GM12878 (cell line): ENCODE measurements at regions not wholly inside any gene's neighbourhood (a gene's known extent, or its start where the extent isn't known, plus 50 kb on each side); places are given as distances from the start of the nearest gene placed in this dataset.

Experiments
- ATAC-seq: fragments of 200-7000 bp; cut with Tn5 transposase; 3 replicates; pipeline ENCODE4 v1.9.1; 2020; ENCODE audit warnings: mild to moderate bottlenecking, moderate library complexity
- BruUV-seq: library from RNA; stranded (reverse); fragments of 400-500 nt; replicated peaks from 2 replicates; lab custom pipeline; 2021; lab: Mats Ljungman, UMichigan
- CTCF ChIA-PET: fragments of 300-600 bp; sonication (Branson Sonifier 250); formaldehyde crosslinking; extraction: SDS; loops from one replicate; lab custom pipeline; 2021; ENCODE audit warnings: inconsistent platforms; lab: Yijun Ruan, JAX
- POLR2A ChIA-PET: fragments of 350-600 bp; formaldehyde crosslinking; extraction: SDS; loops from one replicate; lab custom pipeline; 2021; ENCODE audit warnings: inconsistent platforms; lab: Charles Lee
- RAD21 ChIA-PET: fragments of 300-600 bp; sonication (Branson Sonifier 250); formaldehyde crosslinking; loops from one replicate; lab custom pipeline; 2023; ENCODE audit warnings: antibody characterized with exemption; ENCODE audit not compliant: unreplicated experiment; lab: Charles Lee
- SMC1A ChIA-PET: fragments of 300-600 bp; sonication (Branson Sonifier 250); formaldehyde crosslinking; loops from one replicate; lab custom pipeline; 2023; ENCODE audit not compliant: unreplicated experiment, uncharacterized antibody; lab: Charles Lee
- DNase-seq: peaks from one replicate; pipeline ENCODE4 v3.0.0-alpha.2; 2011; ENCODE audit warnings: low read depth, low spot score
- FAIRE-seq: peaks from 3 replicates; lab custom pipeline; 2011; peaks lifted over from hg19 to GRCh38; lab: Jason Lieb, UNC
- H2AFZ ChIP-seq: 2 replicates; pipeline ENCODE4 v1.6.0; 2011; ENCODE audit warnings: low read depth, low read length, control low read depth; ENCODE audit not compliant: control insufficient read depth
- H3K27ac ChIP-seq: 2 replicates; pipeline ENCODE4 v1.5.1; 2011; ENCODE audit warnings: control low read depth; ENCODE audit not compliant: control insufficient read depth, insufficient read depth
- H3K27me3 ChIP-seq, 2 experiments: replicated peaks in 1 of 2; 2 replicates each; pipeline versions ENCODE4 v1.6.0 to v1.6.1; 2011; ENCODE audit warnings: low read length in 1 of 2; ENCODE audit not compliant: control insufficient read depth in 2 of 2, insufficient read depth in 2 of 2
- H3K36me3 ChIP-seq, 2 experiments: 2 replicates each; pipeline ENCODE4 v1.5.1; 2011; ENCODE audit warnings: low read length in 1 of 2; ENCODE audit not compliant: control insufficient read depth in 2 of 2, insufficient read depth in 2 of 2
- H3K4me1 ChIP-seq: 2 replicates; pipeline ENCODE4 v1.6.1; 2011; ENCODE audit warnings: mild to moderate bottlenecking, low read length, moderate library complexity, mixed read lengths; ENCODE audit not compliant: control insufficient read depth, insufficient read depth
- H3K4me2 ChIP-seq: 2 replicates; pipeline ENCODE4 v1.6.0; 2011; ENCODE audit warnings: control low read depth; ENCODE audit not compliant: control insufficient read depth, insufficient read depth
- H3K4me3 ChIP-seq: fragments of 200-600 bp; sonication (generic); 2 replicates; pipeline ENCODE4 v1.5.1; 2016
- H3K79me2 ChIP-seq: 2 replicates; pipeline ENCODE4 v1.6.0; 2011; ENCODE audit warnings: low read length; ENCODE audit not compliant: control insufficient read depth, insufficient read depth
- H3K9ac ChIP-seq: 2 replicates; pipeline ENCODE4 v1.8.0; 2011; ENCODE audit warnings: low read length, control low read depth, mixed read lengths; ENCODE audit not compliant: control insufficient read depth, insufficient read depth
- H3K9me3 ChIP-seq: replicated peaks from 3 replicates; pipeline ENCODE4 v1.5.1; 2011; ENCODE audit warnings: mild to moderate bottlenecking, low read length; ENCODE audit not compliant: control insufficient read depth, insufficient read depth
- H4K20me1 ChIP-seq: 2 replicates; pipeline ENCODE4 v1.6.0; 2011; ENCODE audit not compliant: control insufficient read depth, insufficient read depth
- BCL11A ChIP-seq: IDR thresholded peaks from 2 replicates; pipeline ENCODE4 v1.6.1; 2011; ENCODE audit warnings: low read depth, low read length
- BHLHE40 ChIP-seq, 2 experiments: fragments of 450-650 bp in 1 of 2; IDR thresholded peaks; 2 replicates each; pipeline ENCODE4 v1.6.1; 2011 to 2017; ENCODE audit warnings: low read depth in 2 of 2, borderline replicate concordance in 1 of 2, improper control_type of control experiment in 1 of 2, low read length in 1 of 2, mild to moderate bottlenecking in 1 of 2
- CBX5 ChIP-seq: sonication (generic); IDR thresholded peaks from 2 replicates; pipeline ENCODE4 v1.6.1; 2016; ENCODE audit warnings: low read depth, moderate library complexity, mild to moderate bottlenecking, inconsistent platforms
- CEBPB ChIP-seq, 2 experiments: fragments of 150-350 bp in 1 of 2; IDR thresholded peaks; 2 replicates each; pipeline ENCODE4 v1.6.1; 2012 to 2014; ENCODE audit warnings: low read depth in 2 of 2, low read length in 2 of 2, borderline replicate concordance in 1 of 2, inconsistent platforms in 1 of 2
- DPF2 ChIP-seq: fragments of 450-650 bp; IDR thresholded peaks from 2 replicates; pipeline ENCODE4 v1.6.1; 2017; ENCODE audit warnings: mild to moderate bottlenecking
- HCFC1 ChIP-seq: fragments of 150-350 bp; IDR thresholded peaks from 2 replicates; pipeline ENCODE4 v1.6.1; 2014; ENCODE audit warnings: low read length
- JUNB ChIP-seq: IDR thresholded peaks from 2 replicates; pipeline ENCODE4 v1.6.1; 2016; ENCODE audit warnings: antibody characterized with exemption, mild to moderate bottlenecking
- MTA3 ChIP-seq: IDR thresholded peaks from 2 replicates; pipeline ENCODE4 v1.6.1; 2012; ENCODE audit warnings: low read length, inconsistent platforms, borderline replicate concordance
- NFYB ChIP-seq: IDR thresholded peaks from 2 replicates; pipeline ENCODE4 v1.6.1; 2011; ENCODE audit warnings: low read depth, mild to moderate bottlenecking, low read length, improper control_type of control experiment, moderate library complexity; ENCODE audit not compliant: insufficient read depth
- RAD21 ChIP-seq: IDR thresholded peaks from 2 replicates; pipeline ENCODE4 v1.6.1; 2011; ENCODE audit warnings: mild to moderate bottlenecking, low read depth, low read length, moderate library complexity; ENCODE audit not compliant: insufficient read depth
- RBBP5 ChIP-seq: fragments of 200-600 bp; sonication (generic); conservative IDR thresholded peaks from 2 replicates; pipeline ENCODE4 v1.6.1; 2016
- TAF1 ChIP-seq: IDR thresholded peaks from 2 replicates; pipeline ENCODE4 v1.6.1; 2011; ENCODE audit warnings: mild to moderate bottlenecking, low read depth, low read length, borderline replicate concordance
- ZBED1 ChIP-seq: IDR thresholded peaks from 2 replicates; pipeline ENCODE4 v1.6.1; 2016; ENCODE audit warnings: borderline replicate concordance
- WGBS: methylation state at CpG from one replicate; pipeline ENCODE4 v1.1.6; 2016; ENCODE audit warnings: low lambda C conversion rate; ENCODE audit not compliant: insufficient replicate concordance, insufficient coverage; ENCODE audit errors: missing lambda C conversion rate; 5-methylcytosine and 5-hydroxymethylcytosine counted together
- in situ Hi-C: fragments of 300-500 bp; cut with MboI; formaldehyde crosslinking; loops from 9 replicates; pipeline ENCODE4 v1.14.3; 2018; ENCODE audit warnings: mixed read lengths
- intact Hi-C: fragments of 100-400 bp; cut with micrococcal nuclease; formaldehyde crosslinking; loops from one replicate; pipeline ENCODE4 v1.14.2; 2022; ENCODE audit not compliant: unreplicated experiment
- TF ChIP-seq, protein P1 (sequence below): fragments of 150-350 bp; IDR thresholded peaks from 2 replicates; pipeline ENCODE4 v1.6.1; 2016; ENCODE audit warnings: low read depth, low read length
- TF ChIP-seq, protein P2 (sequence below): fragments of 150-350 bp; IDR thresholded peaks from 2 replicates; pipeline ENCODE4 v1.6.1; 2014; ENCODE audit warnings: mild to moderate bottlenecking, low read depth, low read length
- TF ChIP-seq, protein P3 (sequence below): fragments of 450-650 bp; conservative IDR thresholded peaks from 2 replicates; pipeline ENCODE4 v1.6.1; 2017; ENCODE audit warnings: mild to moderate bottlenecking, moderate library complexity
- TF ChIP-seq, protein P4 (sequence below): fragments of 450-650 bp; IDR thresholded peaks from 2 replicates; pipeline ENCODE4 v1.6.1; 2018; ENCODE audit warnings: borderline replicate concordance, mild to moderate bottlenecking; ENCODE audit not compliant: partially characterized antibody

DNA sequence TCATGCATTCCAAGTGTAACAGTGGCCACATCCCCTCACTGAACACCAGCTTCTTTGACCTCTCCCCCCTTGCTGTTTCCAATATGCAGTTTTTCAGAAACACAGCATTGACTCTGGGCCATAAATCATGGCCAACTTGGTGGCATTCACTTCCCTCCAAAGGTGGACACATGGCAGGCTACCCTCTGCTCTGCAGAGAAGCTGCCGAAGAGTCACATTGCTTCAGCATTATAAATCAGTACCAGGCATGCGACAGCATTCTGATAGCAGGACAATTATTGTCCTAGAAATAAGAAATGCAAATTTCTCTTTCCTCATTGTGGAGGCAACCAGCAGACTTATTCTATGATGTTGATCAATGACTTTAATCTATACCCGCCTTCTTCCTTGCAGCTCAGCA, 475.4 kb upstream of the GHITM start:
- ChIA-PET POLR2A (no interaction called here), RAD21 (no interaction called here), CTCF (no interaction called here), SMC1A (interaction anchor here (1.0 kb wide), 2 partner anchors 12 to 14 kb away, joined by 3 to 4 read pairs; no protein-coding TSS in a partner anchor)
- ATAC-seq: no peak
- intact Hi-C loops (no loop called here), in situ Hi-C loops (no loop called here)
- Histone ChIP-seq H2AFZ (no peak overlapping the region), H3K27me3 (no peaks in the 10 kb centered on the region), H4K20me1 (no peaks in the 10 kb centered on the region), H3K9me3 (no peaks in the 10 kb centered on the region; the same call in 2 of the 3 replicates), H3K36me3 (no peaks in the 10 kb centered on the region), H3K4me3 (no peak overlapping the region), H3K79me2 (no peaks in the 10 kb centered on the region), H3K4me1 (no peaks in the 10 kb centered on the region), H3K9ac (no peak overlapping the region), H3K27ac (no peak overlapping the region), H3K4me2 (no peak overlapping the region)
- BruUV-seq: no TSS peak
- 46% methylated on average over 3 of the region's 3 CpGs for WGBS
- no peak for FAIRE-seq
- no peak for DNase-seq
- TF ChIP-seq, protein P1, sequence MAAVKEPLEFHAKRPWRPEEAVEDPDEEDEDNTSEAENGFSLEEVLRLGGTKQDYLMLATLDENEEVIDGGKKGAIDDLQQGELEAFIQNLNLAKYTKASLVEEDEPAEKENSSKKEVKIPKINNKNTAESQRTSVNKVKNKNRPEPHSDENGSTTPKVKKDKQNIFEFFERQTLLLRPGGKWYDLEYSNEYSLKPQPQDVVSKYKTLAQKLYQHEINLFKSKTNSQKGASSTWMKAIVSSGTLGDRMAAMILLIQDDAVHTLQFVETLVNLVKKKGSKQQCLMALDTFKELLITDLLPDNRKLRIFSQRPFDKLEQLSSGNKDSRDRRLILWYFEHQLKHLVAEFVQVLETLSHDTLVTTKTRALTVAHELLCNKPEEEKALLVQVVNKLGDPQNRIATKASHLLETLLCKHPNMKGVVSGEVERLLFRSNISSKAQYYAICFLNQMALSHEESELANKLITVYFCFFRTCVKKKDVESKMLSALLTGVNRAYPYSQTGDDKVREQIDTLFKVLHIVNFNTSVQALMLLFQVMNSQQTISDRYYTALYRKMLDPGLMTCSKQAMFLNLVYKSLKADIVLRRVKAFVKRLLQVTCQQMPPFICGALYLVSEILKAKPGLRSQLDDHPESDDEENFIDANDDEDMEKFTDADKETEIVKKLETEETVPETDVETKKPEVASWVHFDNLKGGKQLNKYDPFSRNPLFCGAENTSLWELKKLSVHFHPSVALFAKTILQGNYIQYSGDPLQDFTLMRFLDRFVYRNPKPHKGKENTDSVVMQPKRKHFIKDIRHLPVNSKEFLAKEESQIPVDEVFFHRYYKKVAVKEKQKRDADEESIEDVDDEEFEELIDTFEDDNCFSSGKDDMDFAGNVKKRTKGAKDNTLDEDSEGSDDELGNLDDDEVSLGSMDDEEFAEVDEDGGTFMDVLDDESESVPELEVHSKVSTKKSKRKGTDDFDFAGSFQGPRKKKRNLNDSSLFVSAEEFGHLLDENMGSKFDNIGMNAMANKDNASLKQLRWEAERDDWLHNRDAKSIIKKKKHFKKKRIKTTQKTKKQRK: no peak
- no peak for TF ChIP-seq BHLHE40 (IDR thresholded peaks at IDR 0.05; ENCODE audit: borderline replicate concordance in 1 of 2, low read depth in 2 of 2, low read length in 1 of 2)
- TF ChIP-seq, protein P2, sequence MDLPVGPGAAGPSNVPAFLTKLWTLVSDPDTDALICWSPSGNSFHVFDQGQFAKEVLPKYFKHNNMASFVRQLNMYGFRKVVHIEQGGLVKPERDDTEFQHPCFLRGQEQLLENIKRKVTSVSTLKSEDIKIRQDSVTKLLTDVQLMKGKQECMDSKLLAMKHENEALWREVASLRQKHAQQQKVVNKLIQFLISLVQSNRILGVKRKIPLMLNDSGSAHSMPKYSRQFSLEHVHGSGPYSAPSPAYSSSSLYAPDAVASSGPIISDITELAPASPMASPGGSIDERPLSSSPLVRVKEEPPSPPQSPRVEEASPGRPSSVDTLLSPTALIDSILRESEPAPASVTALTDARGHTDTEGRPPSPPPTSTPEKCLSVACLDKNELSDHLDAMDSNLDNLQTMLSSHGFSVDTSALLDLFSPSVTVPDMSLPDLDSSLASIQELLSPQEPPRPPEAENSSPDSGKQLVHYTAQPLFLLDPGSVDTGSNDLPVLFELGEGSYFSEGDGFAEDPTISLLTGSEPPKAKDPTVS: no peak
- no peak for TF ChIP-seq JUNB
- TF ChIP-seq CBX5: no peak
- TF ChIP-seq, protein P3, sequence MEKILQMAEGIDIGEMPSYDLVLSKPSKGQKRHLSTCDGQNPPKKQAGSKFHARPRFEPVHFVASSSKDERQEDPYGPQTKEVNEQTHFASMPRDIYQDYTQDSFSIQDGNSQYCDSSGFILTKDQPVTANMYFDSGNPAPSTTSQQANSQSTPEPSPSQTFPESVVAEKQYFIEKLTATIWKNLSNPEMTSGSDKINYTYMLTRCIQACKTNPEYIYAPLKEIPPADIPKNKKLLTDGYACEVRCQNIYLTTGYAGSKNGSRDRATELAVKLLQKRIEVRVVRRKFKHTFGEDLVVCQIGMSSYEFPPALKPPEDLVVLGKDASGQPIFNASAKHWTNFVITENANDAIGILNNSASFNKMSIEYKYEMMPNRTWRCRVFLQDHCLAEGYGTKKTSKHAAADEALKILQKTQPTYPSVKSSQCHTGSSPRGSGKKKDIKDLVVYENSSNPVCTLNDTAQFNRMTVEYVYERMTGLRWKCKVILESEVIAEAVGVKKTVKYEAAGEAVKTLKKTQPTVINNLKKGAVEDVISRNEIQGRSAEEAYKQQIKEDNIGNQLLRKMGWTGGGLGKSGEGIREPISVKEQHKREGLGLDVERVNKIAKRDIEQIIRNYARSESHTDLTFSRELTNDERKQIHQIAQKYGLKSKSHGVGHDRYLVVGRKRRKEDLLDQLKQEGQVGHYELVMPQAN: no peak
- TF ChIP-seq DPF2: no peak
- TF ChIP-seq, protein P4, sequence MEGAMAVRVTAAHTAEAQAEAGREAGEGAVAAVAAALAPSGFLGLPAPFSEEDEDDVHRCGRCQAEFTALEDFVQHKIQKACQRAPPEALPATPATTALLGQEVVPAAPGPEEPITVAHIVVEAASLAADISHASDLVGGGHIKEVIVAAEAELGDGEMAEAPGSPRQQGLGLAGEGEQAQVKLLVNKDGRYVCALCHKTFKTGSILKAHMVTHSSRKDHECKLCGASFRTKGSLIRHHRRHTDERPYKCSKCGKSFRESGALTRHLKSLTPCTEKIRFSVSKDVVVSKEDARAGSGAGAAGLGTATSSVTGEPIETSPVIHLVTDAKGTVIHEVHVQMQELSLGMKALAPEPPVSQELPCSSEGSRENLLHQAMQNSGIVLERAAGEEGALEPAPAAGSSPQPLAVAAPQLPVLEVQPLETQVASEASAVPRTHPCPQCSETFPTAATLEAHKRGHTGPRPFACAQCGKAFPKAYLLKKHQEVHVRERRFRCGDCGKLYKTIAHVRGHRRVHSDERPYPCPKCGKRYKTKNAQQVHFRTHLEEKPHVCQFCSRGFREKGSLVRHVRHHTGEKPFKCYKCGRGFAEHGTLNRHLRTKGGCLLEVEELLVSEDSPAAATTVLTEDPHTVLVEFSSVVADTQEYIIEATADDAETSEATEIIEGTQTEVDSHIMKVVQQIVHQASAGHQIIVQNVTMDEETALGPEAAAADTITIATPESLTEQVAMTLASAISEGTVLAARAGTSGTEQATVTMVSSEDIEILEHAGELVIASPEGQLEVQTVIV: no peak
- no peak for TF ChIP-seq HCFC1
- TF ChIP-seq TAF1: no peak
- TF ChIP-seq MTA3: no peak
- TF ChIP-seq RAD21: no peak
- no peak for TF ChIP-seq RBBP5
- TF ChIP-seq CEBPB (IDR thresholded peaks at IDR 0.05; ENCODE audit: borderline replicate concordance in 1 of 2, low read depth in 2 of 2, low read length in 2 of 2): no peak
- TF ChIP-seq BCL11A: no peak
- no peak for TF ChIP-seq NFYB
- TF ChIP-seq ZBED1: no peak
